GM12865 (cell line): ENCODE measurements at regions not wholly inside any gene's neighbourhood (a gene's known extent, or its start where the extent isn't known, plus 50 kb on each side); places are given as distances from the start of the nearest gene placed in this dataset.

Experiments used
- DNase-seq: peaks from one replicate; pipeline ENCODE4 v3.0.0; 2010; ENCODE audit warnings: low read depth
- H3K4me3 ChIP-seq: 2 replicates; pipeline ENCODE4 v1.5.1; 2011; ENCODE audit warnings: mild to moderate bottlenecking, low read depth, low read length, control low read depth
- TF ChIP-seq, protein P1 (sequence below): IDR thresholded peaks from 2 replicates; pipeline ENCODE4 v1.5.1; 2011; ENCODE audit warnings: low read length, control low read depth, low read depth, inconsistent platforms; ENCODE audit not compliant: insufficient read depth; ENCODE audit errors: missing control alignments

DNA sequence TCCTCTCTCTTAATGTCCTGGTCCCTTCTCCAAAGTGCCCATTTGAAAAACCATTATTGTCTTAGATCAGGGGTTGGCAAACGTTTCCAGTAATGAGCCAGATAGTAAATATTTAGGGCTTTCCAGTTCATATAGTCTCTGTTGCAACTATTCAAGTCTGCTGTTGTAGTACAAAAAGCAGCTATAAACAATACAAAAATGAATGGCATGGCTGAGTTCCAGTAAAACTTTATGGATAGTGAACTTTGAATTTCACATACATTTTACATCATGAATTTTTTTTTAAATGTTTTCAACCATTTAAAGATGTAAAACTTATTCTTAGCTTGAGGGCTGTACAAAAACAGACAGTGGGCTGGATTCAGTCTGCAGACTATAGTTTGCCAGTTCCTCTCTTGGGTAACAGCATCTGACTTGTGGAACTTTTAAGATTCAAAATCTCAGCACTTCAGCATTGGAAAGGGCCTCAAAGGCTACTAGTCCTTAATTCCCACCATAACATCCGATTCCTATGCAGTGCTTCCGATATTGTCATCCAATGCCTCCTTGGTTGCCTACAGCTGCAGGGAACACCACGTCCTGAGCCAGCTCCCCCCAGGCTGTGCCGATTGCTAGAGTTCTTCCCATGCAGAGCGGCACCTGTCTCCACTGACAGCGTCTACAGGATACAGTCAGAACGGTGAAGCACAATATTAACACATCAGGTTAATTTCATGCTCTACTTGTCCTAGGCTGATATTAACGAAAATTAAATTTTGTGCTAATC, 65.6 kb upstream of the E2F8 start:
- TF ChIP-seq, protein P1, sequence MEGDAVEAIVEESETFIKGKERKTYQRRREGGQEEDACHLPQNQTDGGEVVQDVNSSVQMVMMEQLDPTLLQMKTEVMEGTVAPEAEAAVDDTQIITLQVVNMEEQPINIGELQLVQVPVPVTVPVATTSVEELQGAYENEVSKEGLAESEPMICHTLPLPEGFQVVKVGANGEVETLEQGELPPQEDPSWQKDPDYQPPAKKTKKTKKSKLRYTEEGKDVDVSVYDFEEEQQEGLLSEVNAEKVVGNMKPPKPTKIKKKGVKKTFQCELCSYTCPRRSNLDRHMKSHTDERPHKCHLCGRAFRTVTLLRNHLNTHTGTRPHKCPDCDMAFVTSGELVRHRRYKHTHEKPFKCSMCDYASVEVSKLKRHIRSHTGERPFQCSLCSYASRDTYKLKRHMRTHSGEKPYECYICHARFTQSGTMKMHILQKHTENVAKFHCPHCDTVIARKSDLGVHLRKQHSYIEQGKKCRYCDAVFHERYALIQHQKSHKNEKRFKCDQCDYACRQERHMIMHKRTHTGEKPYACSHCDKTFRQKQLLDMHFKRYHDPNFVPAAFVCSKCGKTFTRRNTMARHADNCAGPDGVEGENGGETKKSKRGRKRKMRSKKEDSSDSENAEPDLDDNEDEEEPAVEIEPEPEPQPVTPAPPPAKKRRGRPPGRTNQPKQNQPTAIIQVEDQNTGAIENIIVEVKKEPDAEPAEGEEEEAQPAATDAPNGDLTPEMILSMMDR, result no peak
- no peak for DNase-seq

DNA sequence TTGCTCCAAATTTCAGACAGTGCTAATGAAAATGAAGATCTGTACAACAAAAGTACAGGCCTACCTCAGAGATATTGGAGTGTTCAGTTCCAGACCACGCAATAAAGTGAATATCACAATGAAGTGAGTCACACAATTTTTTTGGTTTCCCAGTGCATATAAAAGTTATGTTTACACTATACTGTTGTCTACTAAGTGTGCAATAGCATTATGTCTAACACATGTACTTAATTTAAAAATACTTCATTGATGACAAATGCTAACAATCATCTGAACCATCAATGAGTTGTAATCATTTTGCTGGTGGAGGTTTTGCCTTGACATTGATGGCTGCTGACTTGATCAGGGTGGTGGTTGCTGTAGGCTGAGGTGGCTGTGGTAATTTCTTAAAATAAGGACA, 60.6 kb upstream of the E2F8 start:
- TF ChIP-seq, protein P1, result no peak
- DNase-seq, result no peak
- H3K4me3 ChIP-seq, result no peak overlapping the region

More for the DNA sequence above, 65.6 kb upstream of the E2F8 start:
- H3K4me3 ChIP-seq, result no peak overlapping the region

DNA sequence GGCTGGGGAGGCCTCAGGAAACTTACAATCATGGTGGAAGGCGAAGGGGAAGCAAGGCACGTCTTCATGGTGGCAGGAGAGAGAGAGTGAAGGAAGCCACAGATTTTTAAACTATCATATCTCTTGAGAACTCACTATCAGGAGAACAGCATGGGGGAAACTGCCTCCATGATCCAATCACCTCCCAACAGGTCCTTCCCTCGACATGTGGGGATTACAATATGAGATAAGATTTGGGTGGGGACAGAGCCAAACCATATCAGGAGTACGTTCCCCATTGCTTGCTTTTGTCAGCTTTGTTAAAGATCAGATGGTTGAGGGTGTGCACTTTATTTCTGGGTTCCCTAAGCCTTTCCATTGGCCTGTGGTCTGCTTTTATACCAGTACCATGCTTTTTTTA, 53.7 kb upstream of the E2F8 start:
- TF ChIP-seq, protein P1, result no peak
- DNase-seq, result no peak

DNA sequence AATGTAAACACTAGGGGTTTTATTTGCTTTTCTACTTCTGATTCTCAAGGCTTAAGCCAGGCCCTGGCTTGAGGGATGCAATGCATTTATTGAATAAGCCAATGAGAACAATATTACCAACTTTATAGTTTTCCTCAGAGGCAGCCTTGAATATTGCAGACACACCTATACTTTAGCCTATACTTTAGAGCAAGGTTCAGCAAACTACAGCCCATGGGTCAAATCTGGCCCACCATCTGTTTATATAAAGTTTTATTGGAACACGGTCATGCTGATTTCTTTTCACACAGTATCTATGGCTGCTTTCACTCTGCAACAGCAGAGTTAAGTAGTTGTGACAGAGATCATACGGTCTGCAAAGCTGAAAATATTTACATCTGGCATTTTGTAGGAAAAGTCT, 50.3 kb upstream of the E2F8 start:
- H3K4me3 ChIP-seq, result no peak overlapping the region
- TF ChIP-seq, protein P1, result no peak
- no peak for DNase-seq

More for the DNA sequence above, 53.7 kb upstream of the E2F8 start:
- no peak overlapping the region for H3K4me3 ChIP-seq
